DOHH2 (cell line): ENCODE measurements at regions not wholly inside any gene's neighbourhood (a gene's known extent, or its start where the extent isn't known, plus 50 kb on each side); places are given as distances from the start of the nearest gene placed in this dataset.

ENCODE experiments used
- H3F3A ChIP-seq: fragments of 200-600 bp; sonication (generic), shearing (Covaris generic); 2 replicates; pipeline ENCODE4 v1.6.0; 2016; ENCODE audit warnings: antibody characterized with exemption, mild to moderate bottlenecking; ENCODE audit not compliant: control insufficient read depth, insufficient read depth
- H3K27ac ChIP-seq: fragments of 200-600 bp; sonication (generic); 2 replicates; pipeline ENCODE4 v1.5.1; 2014; ENCODE audit warnings: low read depth, mild to moderate bottlenecking, low read length, moderate library complexity
- H3K27me3 ChIP-seq: fragments of 200-600 bp; sonication (generic); 2 replicates; pipeline ENCODE4 v1.6.1; 2014; ENCODE audit warnings: mild to moderate bottlenecking, low read length, mixed read lengths; ENCODE audit not compliant: control insufficient read depth
- H3K36me3 ChIP-seq: fragments of 200-600 bp; sonication (generic); 2 replicates; pipeline ENCODE4 v1.6.1; 2014; ENCODE audit warnings: mild to moderate bottlenecking, low read length, moderate library complexity, mixed read lengths; ENCODE audit not compliant: control insufficient read depth
- H3K4me1 ChIP-seq: fragments of 200-600 bp; sonication (generic); 2 replicates; pipeline ENCODE4 v1.6.1; 2014; ENCODE audit warnings: mild to moderate bottlenecking, low read length, mixed read lengths; ENCODE audit not compliant: control insufficient read depth
- H3K4me2 ChIP-seq: fragments of 200-600 bp; sonication (generic); 2 replicates; pipeline ENCODE4 v1.6.0; 2014; ENCODE audit warnings: mild to moderate bottlenecking, low read length, moderate library complexity
- H3K4me3 ChIP-seq: fragments of 200-600 bp; sonication (generic); 2 replicates; pipeline ENCODE4 v1.5.1; 2014; ENCODE audit warnings: mild to moderate bottlenecking, low read length, mixed read lengths
- H3K79me2 ChIP-seq: fragments of 200-600 bp; sonication (generic); 2 replicates; pipeline ENCODE4 v1.6.1; 2014; ENCODE audit warnings: mild to moderate bottlenecking, low read length, mixed read lengths; ENCODE audit not compliant: control insufficient read depth
- H3K9me2 ChIP-seq: fragments of 200-600 bp; sonication (generic); replicated peaks from 2 replicates; pipeline ENCODE4 v1.6.1; 2014; ENCODE audit warnings: mild to moderate bottlenecking, low read length, mixed read lengths; ENCODE audit not compliant: control insufficient read depth
- H3K9me3 ChIP-seq: fragments of 200-600 bp; sonication (generic); 2 replicates; pipeline ENCODE4 v1.6.1; 2014; ENCODE audit warnings: antibody characterized with exemption, low read length, mixed read lengths; ENCODE audit not compliant: control insufficient read depth, insufficient read depth
- H4K20me1 ChIP-seq: fragments of 200-600 bp; sonication (generic); 2 replicates; pipeline ENCODE4 v1.6.0; 2014; ENCODE audit warnings: low read depth, mild to moderate bottlenecking, antibody characterized with exemption, low read length, moderate library complexity; ENCODE audit not compliant: control insufficient read depth, insufficient read depth
- EZH2phosphoT487 ChIP-seq: fragments of 200-600 bp; sonication (generic); IDR thresholded peaks from 2 replicates; pipeline ENCODE4 v1.6.1; 2017; ENCODE audit warnings: borderline replicate concordance, mild to moderate bottlenecking, antibody characterized with exemption, low read length, moderate library complexity, mixed read lengths
- TF ChIP-seq, protein P1 (sequence below): fragments of 200-600 bp; sonication (generic); IDR thresholded peaks from one replicate; pipeline ENCODE4 v1.5.1; 2014; ENCODE audit warnings: antibody characterized with exemption, mild to moderate bottlenecking, low read depth, low read length; ENCODE audit not compliant: poor library complexity, severe bottlenecking

DNA sequence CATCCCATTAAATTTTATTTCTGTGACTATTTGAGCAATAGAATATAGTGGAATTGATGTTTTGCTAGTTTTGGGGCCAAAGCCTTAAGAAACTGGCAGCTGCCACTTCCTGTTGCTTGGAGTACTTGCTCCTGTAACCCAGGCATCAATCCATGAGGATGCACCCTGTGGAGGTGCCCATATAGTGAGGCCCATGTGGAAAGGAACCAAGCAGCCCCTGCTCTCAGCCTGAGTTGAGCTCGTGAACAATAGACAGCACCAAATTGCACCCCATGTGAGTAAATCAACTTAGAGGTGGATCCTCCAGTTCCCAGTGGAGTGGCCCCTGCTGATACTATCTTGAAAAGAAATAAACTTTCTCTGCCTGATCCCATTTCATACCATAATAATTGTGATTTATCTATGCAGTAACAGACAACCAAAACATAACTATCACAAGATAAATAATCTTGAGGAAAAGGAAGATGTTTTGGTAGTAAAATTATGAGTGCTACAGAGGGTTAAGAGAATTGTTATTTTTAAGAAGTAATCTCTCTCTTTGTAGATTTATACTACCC is 481.9 kb downstream of the TBC1D32 start:
- Histone ChIP-seq H3K4me3 (no peak overlapping the region), H4K20me1 (no peaks in the 10 kb centered on the region), H3K79me2 (no peaks in the 10 kb centered on the region), H3F3A (no peaks in the 10 kb centered on the region), H3K9me3 (no peaks in the 10 kb centered on the region), H3K27me3 (no peaks in the 10 kb centered on the region), H3K9me2 (no peaks in the 10 kb centered on the region), H3K4me2 (no peak overlapping the region), H3K4me1 (no peaks in the 10 kb centered on the region), H3K27ac (no peak overlapping the region), H3K36me3 (no peaks in the 10 kb centered on the region)
- no peak for TF ChIP-seq EZH2phosphoT487
- TF ChIP-seq, protein P1, sequence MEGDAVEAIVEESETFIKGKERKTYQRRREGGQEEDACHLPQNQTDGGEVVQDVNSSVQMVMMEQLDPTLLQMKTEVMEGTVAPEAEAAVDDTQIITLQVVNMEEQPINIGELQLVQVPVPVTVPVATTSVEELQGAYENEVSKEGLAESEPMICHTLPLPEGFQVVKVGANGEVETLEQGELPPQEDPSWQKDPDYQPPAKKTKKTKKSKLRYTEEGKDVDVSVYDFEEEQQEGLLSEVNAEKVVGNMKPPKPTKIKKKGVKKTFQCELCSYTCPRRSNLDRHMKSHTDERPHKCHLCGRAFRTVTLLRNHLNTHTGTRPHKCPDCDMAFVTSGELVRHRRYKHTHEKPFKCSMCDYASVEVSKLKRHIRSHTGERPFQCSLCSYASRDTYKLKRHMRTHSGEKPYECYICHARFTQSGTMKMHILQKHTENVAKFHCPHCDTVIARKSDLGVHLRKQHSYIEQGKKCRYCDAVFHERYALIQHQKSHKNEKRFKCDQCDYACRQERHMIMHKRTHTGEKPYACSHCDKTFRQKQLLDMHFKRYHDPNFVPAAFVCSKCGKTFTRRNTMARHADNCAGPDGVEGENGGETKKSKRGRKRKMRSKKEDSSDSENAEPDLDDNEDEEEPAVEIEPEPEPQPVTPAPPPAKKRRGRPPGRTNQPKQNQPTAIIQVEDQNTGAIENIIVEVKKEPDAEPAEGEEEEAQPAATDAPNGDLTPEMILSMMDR, result no peak

DNA sequence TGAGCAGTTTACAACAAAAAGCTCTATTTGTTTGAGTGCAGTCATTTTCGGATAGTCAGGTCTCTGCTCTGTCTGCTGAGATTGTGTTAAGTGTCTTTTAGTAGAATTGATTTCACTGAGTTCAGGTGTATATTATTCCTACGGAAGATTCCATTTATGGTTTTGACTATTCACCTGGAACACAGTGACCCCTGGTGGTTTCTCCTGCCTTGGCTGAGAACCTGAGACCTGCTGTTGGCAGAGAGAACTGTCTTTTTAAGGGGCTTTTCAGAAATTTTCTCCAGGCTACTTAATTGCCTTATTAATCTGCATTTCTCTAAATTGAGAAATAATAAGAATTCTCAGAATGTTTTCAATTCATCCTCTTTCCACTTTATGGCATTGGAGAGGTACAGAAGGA is 508.0 kb downstream of the TBC1D32 start:
- Histone ChIP-seq H3F3A (no peaks in the 10 kb centered on the region), H3K79me2 (no peaks in the 10 kb centered on the region), H3K9me3 (no peaks in the 10 kb centered on the region), H3K4me2 (no peak overlapping the region), H3K36me3 (no peaks in the 10 kb centered on the region), H3K27ac (no peak overlapping the region), H4K20me1 (no peaks in the 10 kb centered on the region), H3K9me2 (no peaks in the 10 kb centered on the region), H3K4me1 (no peaks in the 10 kb centered on the region), H3K27me3 (no peaks in the 10 kb centered on the region), H3K4me3 (no peak overlapping the region)
- TF ChIP-seq, protein P1, result peak; percentile 57
- no peak for TF ChIP-seq EZH2phosphoT487

GRCh38 chr6:120816794-120817193 is 517.5 kb downstream of the TBC1D32 start:
- Histone ChIP-seq H4K20me1 (no peaks in the 10 kb centered on the region), H3K9me3 (no peaks in the 10 kb centered on the region), H3K27ac (no peak overlapping the region), H3K4me2 (no peak overlapping the region), H3K4me3 (no peak overlapping the region), H3K4me1 (no peaks in the 10 kb centered on the region), H3K27me3 (no peaks in the 10 kb centered on the region), H3K36me3 (no peaks in the 10 kb centered on the region), H3K9me2 (no peaks in the 10 kb centered on the region), H3F3A (no peaks in the 10 kb centered on the region), H3K79me2 (no peaks in the 10 kb centered on the region)
- no peak for TF ChIP-seq EZH2phosphoT487
- TF ChIP-seq, protein P1, result no peak
